Tibial nerve (tissue), 4 donors: ENCODE measurements at regions not wholly inside any gene's neighbourhood (a gene's known extent, or its start where the extent isn't known, plus 50 kb on each side); places are given as distances from the start of the nearest gene placed in this dataset.

Experiments
- DNase-seq, 2 donors: peaks; one replicate each; pipeline ENCODE4 v3.0.0-alpha.2; 2019; ENCODE audit warnings: low spot score in 2 of 2
- H3K27ac ChIP-seq, 4 donors: fragments of 200-600 bp; sonication (generic) in 3 of 4; one replicate each; pipeline ENCODE4 v1.5.1; 2017 to 2019; ENCODE audit warnings: mild to moderate bottlenecking in 1 of 4
- H3K27me3 ChIP-seq, 2 donors: fragments of 200-600 bp; sonication (generic) in 1 of 2; one replicate each; pipeline versions ENCODE4 v1.5.1 to v1.6.0; 2017 to 2019
- H3K36me3 ChIP-seq, 3 donors: fragments of 200-600 bp; sonication (generic); one replicate each; pipeline ENCODE4 v1.5.1; 2018 to 2019
- H3K4me1 ChIP-seq, 4 donors: fragments of 200-600 bp; sonication (generic) in 3 of 4; one replicate each; pipeline ENCODE4 v1.5.1; 2017 to 2019
- H3K4me3 ChIP-seq, 4 donors: fragments of 200-600 bp; sonication (generic) in 3 of 4; one replicate each; pipeline ENCODE4 v1.5.1; 2017 to 2019; ENCODE audit warnings: mild to moderate bottlenecking in 1 of 4, moderate library complexity in 1 of 4
- H3K9me3 ChIP-seq, 4 donors: fragments of 200-600 bp; sonication (generic) in 3 of 4; one replicate each; pipeline ENCODE4 v1.5.1; 2017 to 2019
- CTCF ChIP-seq, 5 experiments: fragments of 200-600 bp in 3 of 5; fragments of 450-650 bp in 2 of 5; sonication (generic) in 3 of 5; IDR thresholded peaks; one replicate each; pipeline ENCODE4 v1.5.1; 2016 to 2019; ENCODE audit warnings: antibody characterized with exemption in 5 of 5, mild to moderate bottlenecking in 3 of 5, moderate library complexity in 2 of 5
- EP300 ChIP-seq, 2 donors: sonication (generic); formaldehyde crosslinking; IDR thresholded peaks; one replicate each; pipeline ENCODE4 v1.6.1; 2017; ENCODE audit warnings: antibody characterized with exemption in 2 of 2, mild to moderate bottlenecking in 1 of 2
- POLR2A ChIP-seq, 2 donors: fragments of 450-650 bp; IDR thresholded peaks; one replicate each; pipeline ENCODE4 v1.6.1; 2017; ENCODE audit warnings: antibody characterized with exemption in 2 of 2, mild to moderate bottlenecking in 2 of 2, moderate library complexity in 2 of 2
- WGBS, 2 donors: methylation state at CpG; one replicate each; pipeline ENCODE4 v1.1.5; 2018; 5-methylcytosine and 5-hydroxymethylcytosine counted together

- H3K4me1 ChIP-seq: no peaks in the 10 kb centered on the region
- H3K9me3 ChIP-seq: peaks cover 0 to 19% (median 0%) of the 10 kb centered on the region in 4 donors
- DNase-seq: no peak
- H3K27me3 ChIP-seq: no peaks in the 10 kb centered on the region
- WGBS, 2 donors: 48 to 58% methylated on average over 2 to 4 of the region's 4 CpGs
- H3K27ac ChIP-seq: no peak overlapping the region
- no peak overlapping the region for H3K4me3 ChIP-seq
- no peak for TF ChIP-seq CTCF (IDR thresholded peaks at IDR 0.05)
- no peak for TF ChIP-seq EP300 (IDR thresholded peaks at IDR 0.05)
- TF ChIP-seq POLR2A (IDR thresholded peaks at IDR 0.05): no peak
- no peaks in the 10 kb centered on the region for H3K36me3 ChIP-seq
These were observed 63.0 kb upstream of the GPR26 start for GRCh38 chr10:123603130-123603529.

- DNase-seq: no peak
- Histone ChIP-seq H3K27ac (no peak overlapping the region), H3K27me3 (no peaks in the 10 kb centered on the region), H3K4me1 (no peaks in the 10 kb centered on the region), H3K9me3 (peaks cover 0 to 16% (median 0%) of the 10 kb centered on the region in 4 donors), H3K4me3 (no peak overlapping the region), H3K36me3 (no peaks in the 10 kb centered on the region)
- 67 to 76% methylated on average over 6 of the region's 6 CpGs for WGBS, 2 donors
- TF ChIP-seq POLR2A (IDR thresholded peaks at IDR 0.05): no peak
- no peak for TF ChIP-seq EP300 (IDR thresholded peaks at IDR 0.05)
- TF ChIP-seq CTCF (IDR thresholded peaks at IDR 0.05): no peak
These were observed 61.6 kb upstream of the GPR26 start for GRCh38 chr10:123604506-123604905.

- TF ChIP-seq POLR2A (IDR thresholded peaks at IDR 0.05): no peak
- TF ChIP-seq EP300 (IDR thresholded peaks at IDR 0.05): no peak
- no peak for TF ChIP-seq CTCF (IDR thresholded peaks at IDR 0.05)
- Histone ChIP-seq H3K27ac (no peak overlapping the region), H3K4me1 (no peaks in the 10 kb centered on the region), H3K36me3 (no peaks in the 10 kb centered on the region), H3K27me3 (no peaks in the 10 kb centered on the region), H3K4me3 (no peak overlapping the region), H3K9me3 (peaks cover 0 to 12% (median 0%) of the 10 kb centered on the region in 4 donors)
- 70 to 81% methylated on average over 9 of the region's 9 CpGs for WGBS, 2 donors
- DNase-seq: no peak
These were observed 60.1 kb upstream of the GPR26 start for GRCh38 chr10:123606006-123606405.

GRCh38 chr10:123606955-123607354 is 59.2 kb upstream of the GPR26 start:
- no peak for DNase-seq
- H3K4me1 ChIP-seq: no peaks in the 10 kb centered on the region
- no peak overlapping the region for H3K4me3 ChIP-seq
- 32 to 43% methylated on average over 3 of the region's 3 CpGs for WGBS, 2 donors
- H3K27me3 ChIP-seq: no peaks in the 10 kb centered on the region
- H3K36me3 ChIP-seq: no peaks in the 10 kb centered on the region
- H3K9me3 ChIP-seq: peaks cover 0 to 3% (median 0%) of the 10 kb centered on the region in 4 donors
- H3K27ac ChIP-seq: no peak overlapping the region
- TF ChIP-seq CTCF (IDR thresholded peaks at IDR 0.05) (no peak), POLR2A (IDR thresholded peaks at IDR 0.05) (no peak), EP300 (IDR thresholded peaks at IDR 0.05) (no peak)

- TF ChIP-seq POLR2A (IDR thresholded peaks at IDR 0.05) (no peak), EP300 (IDR thresholded peaks at IDR 0.05) (no peak), CTCF (IDR thresholded peaks at IDR 0.05) (no peak)
- no peak for DNase-seq
- Histone ChIP-seq H3K36me3 (no peaks in the 10 kb centered on the region), H3K4me1 (no peaks in the 10 kb centered on the region), H3K4me3 (no peak overlapping the region), H3K27me3 (no peaks in the 10 kb centered on the region), H3K27ac (no peak overlapping the region), H3K9me3 (no peaks in the 10 kb centered on the region)
- WGBS, 2 donors: 5 to 20% methylated on average over 1 of the region's 1 CpG
These were observed 58.8 kb upstream of the GPR26 start for GRCh38 chr10:123607386-123607785.
